ENCODE measurements at regions not wholly inside any gene's neighbourhood (a gene's known extent, or its start where the extent isn't known, plus 50 kb on each side); places are given as distances from the start of the nearest gene placed in this dataset.

GRCh38 chr6:78639111-78640110, 227.9 kb upstream of the IRAK1BP1 start:
- TF ChIP-seq CTCF (IDR thresholded peaks at IDR 0.05), result no peak
- no peak for TF ChIP-seq POLR2A (IDR thresholded peaks at IDR 0.05)

All from Peyer's patch (tissue), 4 donors.